ENCODE measurements at regions not wholly inside any gene's neighbourhood (a gene's known extent, or its start where the extent isn't known, plus 50 kb on each side); places are given as distances from the start of the nearest gene placed in this dataset.

DNA sequence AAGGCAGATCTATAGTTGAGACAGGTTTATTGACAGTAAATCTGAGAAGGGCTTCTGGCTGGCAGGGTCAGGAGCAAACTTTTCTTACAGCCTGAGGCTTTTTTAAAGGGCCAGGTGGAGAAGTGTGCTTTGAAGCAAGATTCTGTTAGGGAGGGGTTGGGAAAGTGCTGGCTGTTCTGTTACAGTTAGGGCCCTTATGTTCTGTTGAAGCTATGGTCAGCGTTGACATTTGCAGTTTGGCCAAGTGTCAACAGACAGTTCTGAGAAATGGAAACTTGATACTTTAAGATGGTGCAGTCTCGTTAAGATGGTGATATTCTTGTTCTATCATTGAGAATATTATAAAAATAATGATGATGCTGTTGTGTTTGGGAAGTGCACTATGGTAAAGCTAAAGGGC is 154.2 kb downstream of the RDH14 start:
- H3K9me3 ChIP-seq = no peaks in the 10 kb centered on the region
- H3K36me3 ChIP-seq = no peaks in the 10 kb centered on the region
- ATAC-seq (no peak), DNase-seq (no peak)
- H3K27ac ChIP-seq = no peak overlapping the region
- intact Hi-C loops (cut with DNase I) = no loop called here
- no peaks in the 10 kb centered on the region for H3K27me3 ChIP-seq
- no peaks in the 10 kb centered on the region for H3K4me1 ChIP-seq
- no peak for TF ChIP-seq CTCF (IDR thresholded peaks at IDR 0.05)
- H3K4me3 ChIP-seq = no peak overlapping the region

DNA sequence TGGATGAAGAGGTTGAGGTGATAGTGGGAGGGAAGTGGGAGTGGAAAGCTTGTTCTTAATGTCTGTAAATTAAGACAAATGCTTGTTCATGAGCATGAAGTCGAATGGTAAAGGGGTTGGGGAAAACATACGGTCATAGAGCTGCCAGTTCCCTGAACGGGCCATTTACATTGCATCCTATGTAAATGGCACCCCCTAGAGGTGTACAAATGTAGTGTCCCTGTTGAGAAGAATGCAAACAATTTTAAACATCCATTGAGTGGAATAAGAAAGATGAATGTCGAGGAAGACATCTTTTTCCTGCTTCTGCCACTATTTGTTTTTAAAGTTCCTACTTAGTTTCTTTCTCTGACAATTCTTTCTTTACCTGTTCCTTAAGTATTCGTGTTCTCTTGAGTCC is 155.7 kb downstream of the RDH14 start:
- intact Hi-C loops (cut with DNase I) = no loop called here
- Histone ChIP-seq H3K9me3 (no peaks in the 10 kb centered on the region), H3K27me3 (no peaks in the 10 kb centered on the region), H3K4me1 (no peaks in the 10 kb centered on the region), H3K36me3 (no peaks in the 10 kb centered on the region), H3K27ac (no peak overlapping the region), H3K4me3 (no peak overlapping the region)
- DNase-seq (no peak), ATAC-seq (no peak)
- TF ChIP-seq CTCF (IDR thresholded peaks at IDR 0.05) = peak; percentile 8

DNA sequence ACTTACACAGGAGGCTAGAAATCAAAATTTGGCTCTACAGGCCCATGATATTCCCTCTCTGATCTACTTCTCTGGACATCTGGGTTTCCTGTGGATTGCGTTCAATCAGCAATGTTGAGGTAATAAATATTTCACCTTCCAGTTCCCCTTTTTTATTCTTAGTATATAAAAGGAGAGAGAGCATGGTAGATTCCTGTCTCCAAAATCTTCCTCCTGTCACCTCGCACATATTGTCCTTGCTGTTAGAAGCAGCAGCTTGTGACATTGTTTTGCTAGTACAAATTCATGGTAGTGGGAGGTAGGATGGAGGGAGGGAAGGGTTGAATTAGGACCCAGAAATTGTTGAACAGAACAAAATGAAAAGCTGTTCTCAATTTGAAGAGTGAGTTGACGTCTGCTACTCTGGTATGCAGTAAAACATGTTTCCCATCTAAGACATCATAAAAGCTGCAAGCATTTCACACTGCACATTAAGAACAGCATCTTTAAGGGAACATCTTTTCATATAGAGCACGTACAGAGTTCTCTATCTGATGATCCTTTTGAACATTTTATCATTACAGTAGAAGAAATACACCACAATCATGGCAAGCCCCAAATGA is 156.4 kb downstream of the RDH14 start:
- Histone ChIP-seq H3K27me3 (no peaks in the 10 kb centered on the region), H3K27ac (no peak overlapping the region), H3K9me3 (no peaks in the 10 kb centered on the region), H3K4me3 (no peak overlapping the region), H3K36me3 (no peaks in the 10 kb centered on the region), H3K4me1 (no peaks in the 10 kb centered on the region)
- DNase-seq = no peak
- intact Hi-C loops (cut with DNase I) = no loop called here
- TF ChIP-seq CTCF (IDR thresholded peaks at IDR 0.05) = no peak
- no peak for ATAC-seq

DNA sequence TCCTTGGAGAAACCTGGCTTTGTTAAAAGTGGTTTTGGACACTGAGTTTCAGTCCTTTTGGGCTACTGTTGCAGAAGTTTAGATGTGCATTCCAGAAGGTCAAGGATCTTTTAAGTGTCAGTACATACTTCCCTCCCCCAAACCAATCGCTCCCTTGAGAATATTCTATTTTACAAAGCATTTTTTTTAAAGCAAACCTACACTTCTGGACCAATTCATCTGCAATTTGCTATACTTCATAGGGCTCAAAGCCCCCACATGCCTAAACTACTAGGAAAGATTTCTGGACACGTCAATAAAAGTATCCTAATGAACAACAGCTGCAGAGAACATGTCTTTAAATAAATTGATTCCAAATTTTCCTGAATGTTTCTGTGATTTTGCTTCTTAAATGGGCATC is 157.6 kb downstream of the RDH14 start:
- no peak overlapping the region for H3K4me3 ChIP-seq
- H3K36me3 ChIP-seq = no peaks in the 10 kb centered on the region
- DNase-seq (no peak), ATAC-seq (no peak)
- H3K27me3 ChIP-seq = no peaks in the 10 kb centered on the region
- no peaks in the 10 kb centered on the region for H3K9me3 ChIP-seq
- H3K4me1 ChIP-seq = no peaks in the 10 kb centered on the region
- intact Hi-C loops (cut with DNase I) = no loop called here
- TF ChIP-seq CTCF (IDR thresholded peaks at IDR 0.05) = no peak
- H3K27ac ChIP-seq = no peak overlapping the region

DNA sequence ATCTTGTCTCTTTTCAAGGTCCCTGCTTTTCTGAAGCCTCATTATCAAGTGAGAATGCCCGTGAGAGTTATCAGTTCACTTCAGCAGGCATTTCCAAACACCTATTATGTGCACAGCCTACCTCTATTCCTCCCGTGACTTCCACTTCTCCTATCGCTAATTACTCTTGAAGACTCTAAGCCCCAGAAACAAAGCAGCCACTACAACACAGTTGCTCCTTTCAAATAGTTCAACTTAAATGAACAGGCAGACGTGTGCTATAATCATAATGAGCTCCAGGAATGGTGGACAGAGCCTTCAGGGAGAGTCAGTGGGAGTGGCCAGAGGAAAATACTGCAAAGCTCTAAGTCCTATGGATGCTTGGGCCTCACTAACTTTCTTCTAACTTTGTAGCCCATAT is 159.0 kb downstream of the RDH14 start:
- Histone ChIP-seq H3K4me3 (no peak overlapping the region), H3K36me3 (no peaks in the 10 kb centered on the region), H3K4me1 (no peaks in the 10 kb centered on the region), H3K27me3 (no peaks in the 10 kb centered on the region), H3K27ac (no peak overlapping the region), H3K9me3 (no peaks in the 10 kb centered on the region)
- ATAC-seq = no peak
- DNase-seq = no peak
- intact Hi-C loops (cut with DNase I) = no loop called here
- TF ChIP-seq CTCF (IDR thresholded peaks at IDR 0.05) = no peak

GRCh38 chr2:18399601-18400000 is 160.9 kb downstream of the RDH14 start:
- no peak for TF ChIP-seq CTCF (IDR thresholded peaks at IDR 0.05)
- no peak overlapping the region for H3K4me3 ChIP-seq
- H3K27ac ChIP-seq = no peak overlapping the region
- intact Hi-C loops (cut with DNase I) = no loop called here
- DNase-seq (no peak), ATAC-seq (no peak)
- no peaks in the 10 kb centered on the region for H3K36me3 ChIP-seq
- no peaks in the 10 kb centered on the region for H3K9me3 ChIP-seq
- H3K27me3 ChIP-seq = no peaks in the 10 kb centered on the region
- no peaks in the 10 kb centered on the region for H3K4me1 ChIP-seq
